ENCODE measurements at regions not wholly inside any gene's neighbourhood (a gene's known extent, or its start where the extent isn't known, plus 50 kb on each side); places are given as distances from the start of the nearest gene placed in this dataset.

GRCh38 chr14:49954171-49954631, 61.3 kb downstream of the ARF6 start:
- no peak for TF ChIP-seq CTCF (IDR thresholded peaks at IDR 0.05; ENCODE audit: low read depth, low read length)
- DNase-seq (ENCODE audit: extremely low read depth, low read depth), result peak; percentile 38

DNA sequence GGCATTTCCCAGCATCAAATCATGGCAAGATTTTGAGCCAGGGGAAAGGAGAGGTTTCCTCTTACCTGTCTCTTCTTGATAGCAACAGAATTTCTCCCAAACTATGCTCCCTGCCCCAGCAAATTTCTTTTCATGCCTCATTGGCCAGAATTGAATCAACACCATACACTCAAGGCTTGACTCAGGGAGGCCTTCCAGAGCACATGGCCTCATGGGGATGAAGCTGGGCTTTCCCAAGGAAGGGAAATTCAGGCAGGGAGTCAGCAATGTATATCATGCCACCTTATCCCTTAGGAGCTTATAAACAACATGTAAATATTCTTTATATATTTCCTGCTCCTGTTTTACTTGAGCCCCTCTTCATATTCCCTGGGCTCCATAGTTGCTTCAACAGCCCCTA, 62.1 kb downstream of the ARF6 start:
- no peak for DNase-seq (ENCODE audit: extremely low read depth, low read depth)
- no peak for TF ChIP-seq CTCF (IDR thresholded peaks at IDR 0.05; ENCODE audit: low read depth, low read length)

DNA sequence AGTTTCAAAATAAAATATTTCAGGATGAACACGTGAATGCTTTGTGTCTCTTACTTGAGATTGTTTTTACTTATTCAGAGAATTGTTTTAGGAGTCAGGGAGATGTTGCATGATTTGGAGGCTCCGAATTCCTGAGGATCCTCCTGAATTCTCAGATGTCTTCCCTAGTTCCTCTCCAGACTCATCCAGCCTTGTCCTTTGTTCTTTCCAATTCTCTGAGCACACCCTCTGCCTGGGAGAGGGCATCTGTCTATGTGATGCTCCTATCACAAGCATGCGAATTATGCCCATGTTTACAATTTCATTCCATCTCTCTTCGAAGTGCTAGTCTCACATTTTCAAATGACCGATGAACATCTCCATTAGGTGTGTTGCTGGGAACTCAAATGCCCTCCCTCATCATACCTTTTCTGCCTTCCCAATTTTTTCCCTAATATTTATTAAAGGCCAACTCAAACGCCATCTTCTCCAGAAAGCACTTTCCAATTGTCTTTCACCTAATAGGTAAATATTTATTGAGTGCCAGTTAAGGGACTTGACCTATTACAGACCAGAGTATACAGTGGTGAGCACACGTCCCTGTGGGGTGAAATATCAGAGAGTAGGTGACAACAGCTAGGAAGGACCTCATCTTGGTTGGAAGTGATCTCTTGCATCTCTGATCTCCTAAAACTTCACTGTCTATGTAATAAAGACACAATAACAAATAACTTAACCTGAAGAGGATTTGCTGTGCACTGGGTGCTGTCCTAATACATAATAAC, 64.4 kb downstream of the ARF6 start:
- DNase-seq (ENCODE audit: extremely low read depth, low read depth), result no peak

DNA sequence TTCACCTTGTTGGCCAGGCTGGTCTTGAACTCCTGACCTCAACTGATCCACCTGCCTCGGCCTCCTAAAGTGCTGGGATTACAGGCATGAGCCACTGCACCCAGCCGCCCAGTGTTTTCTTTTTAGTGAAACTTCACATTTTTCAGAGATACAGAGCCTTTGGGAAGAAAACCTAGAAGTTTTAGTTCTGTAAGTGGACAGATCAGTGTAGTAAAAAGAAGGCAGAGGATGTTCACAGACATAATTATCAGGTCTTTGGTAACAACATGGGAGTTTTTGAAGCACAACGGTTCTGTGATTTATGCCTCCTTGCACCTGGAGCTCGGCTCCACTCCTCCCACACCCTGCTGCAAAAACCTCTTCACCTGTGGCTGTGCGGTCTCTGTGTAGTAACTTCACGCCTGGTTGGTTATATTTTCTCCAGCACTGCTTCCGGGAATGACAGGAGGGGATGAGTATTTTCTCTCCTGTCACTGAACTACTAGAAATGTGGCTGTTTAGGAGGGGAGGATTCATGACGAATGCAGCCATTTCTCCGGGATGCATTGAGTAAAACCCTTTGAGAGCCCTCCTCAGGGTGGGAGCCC, 67.0 kb downstream of the ARF6 start:
- no peak for TF ChIP-seq CTCF (IDR thresholded peaks at IDR 0.05; ENCODE audit: low read depth, low read length)
- no peak for DNase-seq (ENCODE audit: extremely low read depth, low read depth)

More for the DNA sequence above, 64.4 kb downstream of the ARF6 start:
- no peak for TF ChIP-seq CTCF (IDR thresholded peaks at IDR 0.05; ENCODE audit: low read depth, low read length)

GRCh38 chr14:49960453-49960852, 67.6 kb downstream of the ARF6 start:
- DNase-seq (ENCODE audit: extremely low read depth, low read depth), result no peak
- TF ChIP-seq CTCF (IDR thresholded peaks at IDR 0.05; ENCODE audit: low read depth, low read length), result no peak

- TF ChIP-seq CTCF (IDR thresholded peaks at IDR 0.05; ENCODE audit: low read depth, low read length), result no peak
- DNase-seq (ENCODE audit: extremely low read depth, low read depth), result no peak
Measured at GRCh38 chr14:49961270-49962222, 68.7 kb downstream of the ARF6 start.
